Fibroblast of villous mesenchyme (primary cell): ENCODE measurements at regions not wholly inside any gene's neighbourhood (a gene's known extent, or its start where the extent isn't known, plus 50 kb on each side); places are given as distances from the start of the nearest gene placed in this dataset.
"Not testable (repeated sequence)": the region's sequence is repeated elsewhere in the genome, so short reads cannot be mapped to it uniquely, and the experiment has no call there.

Experiments used
- DNase-seq: peaks from one replicate; pipeline ENCODE4 v3.0.0-alpha.2; 2010; ENCODE audit warnings: low read depth
- H3K4me3 ChIP-seq: 2 replicates; pipeline ENCODE4 v1.5.1; 2011; ENCODE audit warnings: low read depth, mild to moderate bottlenecking, low read length
- CTCF ChIP-seq: IDR thresholded peaks from 2 replicates; pipeline ENCODE4 v1.5.1; 2012; ENCODE audit warnings: low read depth, mild to moderate bottlenecking, low read length; ENCODE audit not compliant: insufficient read depth

DNA sequence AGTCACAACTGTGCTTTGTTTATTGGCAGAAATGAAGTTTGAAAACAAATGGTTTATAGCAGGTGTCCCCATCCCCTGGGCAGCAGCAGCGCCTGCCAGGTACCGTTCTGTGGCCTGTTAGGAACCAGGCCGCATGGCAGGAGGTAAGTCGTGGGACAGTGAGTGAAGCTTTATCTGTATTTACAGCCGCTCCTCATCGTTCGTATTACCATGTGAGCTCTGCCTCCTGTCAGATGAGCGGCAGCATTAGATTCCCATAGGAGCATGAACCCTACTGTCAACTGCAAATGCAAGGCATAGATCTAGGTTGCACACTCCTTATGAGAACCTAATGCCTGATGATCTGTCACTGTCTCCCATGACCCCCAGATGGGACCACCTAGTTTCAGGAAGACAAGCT lies 63.4 kb upstream of the SOD1 start:
- no peak overlapping the region for H3K4me3 ChIP-seq
- no peak for DNase-seq
- TF ChIP-seq CTCF: no peak

GRCh38 chr21:31594726-31595125 lies 64.8 kb upstream of the SOD1 start:
- TF ChIP-seq CTCF: no peak
- H3K4me3 ChIP-seq: no peak overlapping the region
- no peak for DNase-seq

DNA sequence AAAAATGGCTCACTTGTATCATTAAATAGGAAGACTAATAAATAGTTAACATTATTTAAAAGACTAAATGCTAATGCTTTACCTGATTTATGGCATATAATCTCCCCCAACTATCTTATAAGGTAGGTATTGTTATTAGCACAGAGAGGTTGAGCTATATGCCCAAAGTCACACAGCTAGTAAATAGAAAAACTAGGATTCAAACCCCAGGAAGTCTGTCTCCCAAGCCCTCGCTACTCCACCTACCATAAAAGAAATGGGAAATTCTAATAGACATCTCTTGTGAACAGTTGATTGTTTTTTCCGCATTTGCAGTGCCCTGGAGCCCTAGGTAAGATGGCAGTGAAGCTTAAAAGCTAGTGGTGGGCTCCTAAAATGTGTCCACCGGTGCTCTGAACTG lies 65.2 kb upstream of the SOD1 start:
- no peak overlapping the region for H3K4me3 ChIP-seq
- DNase-seq: no peak
- TF ChIP-seq CTCF: no peak

DNA sequence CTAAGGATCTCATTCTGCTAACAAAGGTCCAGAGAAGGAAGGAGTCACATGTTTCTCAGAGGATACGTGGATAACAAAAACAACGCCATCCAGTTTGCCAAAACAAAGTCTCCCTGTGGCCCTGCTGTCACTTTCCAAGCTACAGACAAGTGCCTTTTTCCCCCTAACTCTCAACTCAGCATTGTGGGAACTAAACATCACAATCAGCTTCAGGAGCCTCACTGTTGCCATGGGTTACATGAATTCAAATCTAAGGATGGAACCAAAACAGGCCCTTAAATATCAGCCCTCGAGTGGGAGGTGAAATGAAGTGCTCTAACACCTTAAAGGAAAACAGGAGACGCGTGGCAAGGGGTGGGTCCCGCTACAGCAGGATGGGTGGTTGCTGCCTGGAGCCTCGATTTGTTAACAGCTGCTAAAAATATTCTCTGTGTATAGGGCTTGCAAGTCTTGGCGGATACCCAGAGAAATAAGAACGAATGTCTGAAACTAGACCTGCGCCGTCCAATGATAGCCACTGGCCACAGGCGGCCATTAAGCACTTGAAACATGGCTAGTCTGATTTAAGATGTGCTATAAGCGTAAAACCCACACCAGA lies 66.4 kb upstream of the SOD1 start:
- no peak for DNase-seq
- no peak for TF ChIP-seq CTCF
- no peak overlapping the region for H3K4me3 ChIP-seq

GRCh38 chr21:31592516-31592915 lies 67.0 kb upstream of the SOD1 start:
- no peak for TF ChIP-seq CTCF

DNA sequence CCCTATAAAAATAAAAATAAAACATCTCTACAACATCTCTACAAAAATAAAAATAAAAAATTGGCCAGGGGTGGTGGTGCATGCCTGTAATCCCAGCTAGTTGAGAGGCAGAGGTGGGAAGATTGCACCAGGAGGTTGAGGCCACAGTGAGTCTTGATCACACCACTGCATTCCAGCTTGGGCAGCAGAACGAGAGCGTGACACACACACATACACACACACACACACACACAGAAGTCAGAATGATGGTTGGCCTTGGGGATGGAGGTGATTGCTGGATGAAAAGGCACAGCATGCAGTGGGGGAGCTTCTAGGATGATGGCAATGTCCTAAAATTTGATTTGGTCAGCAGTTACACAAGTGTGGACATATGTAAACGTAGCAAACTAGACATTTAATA lies 69.7 kb upstream of the SOD1 start:
- no peak for TF ChIP-seq CTCF

More at GRCh38 chr21:31592516-31592915, 67.0 kb upstream of the SOD1 start:
- DNase-seq: no peak
- H3K4me3 ChIP-seq: no peak overlapping the region

GRCh38 chr21:31586118-31586517 lies 73.4 kb upstream of the SOD1 start:
- TF ChIP-seq CTCF: no peak
- DNase-seq: no peak
- no peak overlapping the region for H3K4me3 ChIP-seq

More for the DNA sequence above, 69.7 kb upstream of the SOD1 start:
- DNase-seq: no peak
- no peak overlapping the region for H3K4me3 ChIP-seq

DNA sequence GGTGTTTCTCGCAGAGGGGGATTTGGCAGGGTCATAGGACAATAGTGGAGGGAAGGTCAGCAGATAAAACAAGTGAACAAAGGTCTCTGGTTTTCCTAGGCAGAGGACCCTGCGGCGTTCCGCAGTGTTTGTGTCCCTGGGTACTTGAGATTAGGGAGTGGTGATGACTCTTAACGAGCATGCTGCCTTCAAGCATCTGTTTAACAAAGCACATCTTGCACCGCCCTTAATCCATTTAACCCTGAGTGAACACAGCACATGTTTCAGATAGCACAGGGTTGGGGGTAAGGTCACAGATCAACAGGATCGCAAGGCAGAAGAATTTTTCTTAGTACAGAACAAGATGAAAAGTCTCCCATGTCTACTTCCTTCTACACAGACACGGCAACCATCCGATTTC lies 75.6 kb upstream of the SOD1 start:
- DNase-seq, H3K4me3 ChIP-seq: not testable (repeated sequence)
